CD4-positive, alpha-beta T cell treated with Interferon alpha-2 for 1 hour (primary cell): ENCODE measurements at regions not wholly inside any gene's neighbourhood (a gene's known extent, or its start where the extent isn't known, plus 50 kb on each side); places are given as distances from the start of the nearest gene placed in this dataset.
"Not testable (repeated sequence)": the region's sequence is repeated elsewhere in the genome, so short reads cannot be mapped to it uniquely, and the experiment has no call there.

Experiments
- DNase-seq, 2 donors: peaks; one replicate each; pipeline ENCODE4 v3.0.0-alpha.2; 2020 to 2022

- DNase-seq = no peak
These were observed 912.2 kb upstream of the ADGRB3 start for GRCh38 chr6:67722861-67723261.

DNA sequence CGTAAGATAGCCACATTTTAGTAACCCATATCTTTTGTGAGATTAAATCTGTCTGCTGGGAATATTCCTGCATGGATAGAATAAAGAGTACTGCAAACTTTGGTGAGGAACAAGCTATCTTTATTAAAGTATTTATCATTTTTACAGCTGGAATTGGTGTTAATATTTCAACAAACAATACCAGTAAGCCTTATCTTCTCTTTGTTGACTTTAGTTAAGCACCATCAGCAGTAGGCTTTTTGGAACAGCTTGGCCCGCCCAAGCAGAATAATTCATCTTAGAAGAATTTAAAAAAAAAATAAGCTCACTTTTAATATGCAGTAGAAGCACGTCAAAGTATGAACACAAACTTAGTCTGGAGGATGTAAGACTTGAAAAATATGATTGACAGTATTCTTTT, 917.8 kb upstream of the ADGRB3 start:
- no peak for DNase-seq

DNA sequence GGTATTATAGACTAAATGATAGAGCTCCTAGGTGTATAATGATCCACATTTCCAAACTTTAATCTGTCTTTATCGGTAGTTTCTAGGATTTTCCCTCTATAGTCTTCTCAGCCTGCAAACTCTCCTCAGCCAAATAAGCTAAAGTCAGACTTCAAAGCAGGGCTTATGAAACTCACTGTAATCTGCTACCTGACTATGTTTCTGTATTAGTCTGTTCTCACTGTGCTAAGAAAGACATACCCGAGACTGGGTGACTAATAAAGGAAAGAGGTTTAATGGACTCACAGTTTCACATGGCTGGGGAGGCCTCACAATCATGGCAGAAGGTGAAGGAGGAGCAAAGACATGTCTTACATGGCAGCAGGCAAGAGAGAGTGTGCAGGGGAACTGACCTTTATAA, 928.7 kb upstream of the ADGRB3 start:
- DNase-seq = no peak

- no peak for DNase-seq
These were observed 936.5 kb upstream of the ADGRB3 start for GRCh38 chr6:67698534-67698933.

DNA sequence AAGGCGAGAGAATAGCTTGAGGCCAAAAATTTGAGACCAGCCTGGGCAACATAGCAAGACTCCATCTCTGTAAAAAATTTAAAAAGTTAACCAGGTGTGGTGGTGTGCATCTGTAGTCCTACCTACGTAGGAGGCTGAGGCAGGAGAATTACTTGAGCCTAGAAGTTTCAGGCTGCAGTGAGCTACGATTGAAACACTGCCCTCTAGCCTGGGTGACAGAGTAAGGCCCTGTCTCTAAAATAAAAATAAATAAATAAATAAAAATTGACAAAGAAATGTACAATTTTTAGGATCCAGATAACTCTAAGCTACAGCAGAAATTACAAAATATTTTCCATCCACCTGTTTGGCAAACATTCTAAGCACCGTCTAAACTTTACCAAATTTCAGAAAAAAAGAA, 941.0 kb upstream of the ADGRB3 start:
- DNase-seq = no peak

DNA sequence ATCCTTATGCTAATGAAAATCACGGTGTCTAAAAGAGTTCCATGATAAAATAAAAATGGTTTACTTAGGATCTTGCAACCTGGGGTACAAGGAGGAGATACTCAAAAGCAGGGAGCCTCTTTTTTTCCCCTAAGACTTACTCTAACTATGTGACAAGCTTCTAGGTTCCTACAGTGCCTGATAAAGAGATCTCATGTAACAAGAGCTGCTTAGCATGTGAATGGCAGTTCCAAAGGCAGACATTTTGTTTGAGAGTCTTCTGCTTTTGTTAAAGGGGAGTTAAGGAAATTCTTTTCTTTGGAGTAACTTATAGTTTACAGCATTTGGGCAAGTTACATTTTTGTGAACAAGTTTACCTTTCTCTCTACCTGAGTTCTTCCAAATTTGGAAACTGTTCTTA, 945.8 kb upstream of the ADGRB3 start:
- DNase-seq = no peak

GRCh38 chr6:67687396-67687795, 947.7 kb upstream of the ADGRB3 start:
- DNase-seq = no peak

DNA sequence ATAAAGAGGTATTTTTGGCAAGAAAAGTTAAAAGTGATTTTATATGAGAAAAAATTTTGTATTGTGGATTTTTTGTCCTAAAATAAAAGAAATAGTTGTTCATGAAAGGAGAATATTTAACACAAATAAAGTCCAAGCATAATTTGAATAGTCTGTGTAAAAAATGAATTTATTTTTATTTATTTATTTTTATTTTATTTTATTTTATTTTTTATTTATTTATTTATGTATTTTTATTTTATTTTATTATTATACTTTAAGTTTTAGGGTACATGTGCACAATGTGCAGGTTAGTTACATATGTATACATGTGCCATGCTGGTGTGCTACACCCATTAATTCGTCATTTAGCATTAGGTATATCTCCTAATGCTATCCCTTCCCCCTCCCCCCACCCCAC, 948.9 kb upstream of the ADGRB3 start:
- DNase-seq = not testable (repeated sequence)

DNA sequence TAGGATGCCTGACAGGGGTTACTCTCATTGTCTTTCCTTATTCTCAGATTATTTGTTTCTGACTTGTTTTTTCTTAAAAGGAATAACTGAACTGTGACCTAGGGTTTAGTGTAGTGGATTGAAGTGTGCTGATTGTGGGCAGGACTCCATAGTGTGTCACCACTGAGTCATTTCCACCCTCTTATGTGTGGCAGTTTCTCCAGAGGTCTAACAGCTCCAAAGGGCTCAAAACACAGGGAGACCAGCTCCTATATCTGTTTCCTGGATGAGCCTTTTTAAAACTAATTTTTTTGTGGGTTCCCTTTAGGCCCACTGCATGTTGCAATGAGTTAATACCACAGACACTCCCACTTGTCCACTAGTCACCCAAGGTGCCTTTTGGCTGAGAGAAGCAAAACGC, 951.1 kb upstream of the ADGRB3 start:
- no peak for DNase-seq

- DNase-seq = no peak
These were observed 954.7 kb upstream of the ADGRB3 start for GRCh38 chr6:67680297-67680932.

DNA sequence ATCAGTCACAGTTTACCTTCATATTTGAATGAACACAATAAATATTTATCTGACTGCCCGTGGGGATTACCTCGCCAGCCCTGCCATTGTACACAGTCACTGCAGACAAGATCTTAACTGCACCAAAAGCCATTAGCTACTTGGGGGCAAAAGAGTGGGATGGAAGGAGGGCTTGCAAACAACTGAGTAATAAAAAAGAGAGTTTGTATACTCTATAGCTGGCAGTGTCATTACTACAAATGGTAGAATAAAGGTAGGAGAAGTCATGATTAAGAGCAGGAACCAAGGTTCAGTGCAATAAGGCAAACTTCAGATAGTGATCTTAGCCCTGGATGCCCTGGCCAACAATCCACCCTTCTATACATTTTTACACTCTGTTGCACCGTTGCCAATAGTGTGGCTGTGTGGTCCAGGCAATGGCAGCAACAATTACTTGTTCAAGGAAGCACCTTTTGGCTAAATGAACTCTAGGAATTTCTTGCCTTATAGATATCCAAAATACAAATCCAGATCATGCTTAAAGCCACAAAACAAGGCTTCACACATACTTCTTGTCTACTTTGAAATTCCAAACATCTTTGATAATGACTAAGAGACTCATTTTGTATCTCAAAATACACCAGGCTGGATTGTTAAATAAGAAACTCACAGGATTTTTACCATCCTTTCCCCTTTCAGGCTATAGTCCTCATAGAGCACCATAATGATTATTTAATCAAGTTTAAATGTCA, 955.4 kb upstream of the ADGRB3 start:
- DNase-seq = no peak

GRCh38 chr6:67676892-67677291, 958.2 kb upstream of the ADGRB3 start:
- DNase-seq = no peak

DNA sequence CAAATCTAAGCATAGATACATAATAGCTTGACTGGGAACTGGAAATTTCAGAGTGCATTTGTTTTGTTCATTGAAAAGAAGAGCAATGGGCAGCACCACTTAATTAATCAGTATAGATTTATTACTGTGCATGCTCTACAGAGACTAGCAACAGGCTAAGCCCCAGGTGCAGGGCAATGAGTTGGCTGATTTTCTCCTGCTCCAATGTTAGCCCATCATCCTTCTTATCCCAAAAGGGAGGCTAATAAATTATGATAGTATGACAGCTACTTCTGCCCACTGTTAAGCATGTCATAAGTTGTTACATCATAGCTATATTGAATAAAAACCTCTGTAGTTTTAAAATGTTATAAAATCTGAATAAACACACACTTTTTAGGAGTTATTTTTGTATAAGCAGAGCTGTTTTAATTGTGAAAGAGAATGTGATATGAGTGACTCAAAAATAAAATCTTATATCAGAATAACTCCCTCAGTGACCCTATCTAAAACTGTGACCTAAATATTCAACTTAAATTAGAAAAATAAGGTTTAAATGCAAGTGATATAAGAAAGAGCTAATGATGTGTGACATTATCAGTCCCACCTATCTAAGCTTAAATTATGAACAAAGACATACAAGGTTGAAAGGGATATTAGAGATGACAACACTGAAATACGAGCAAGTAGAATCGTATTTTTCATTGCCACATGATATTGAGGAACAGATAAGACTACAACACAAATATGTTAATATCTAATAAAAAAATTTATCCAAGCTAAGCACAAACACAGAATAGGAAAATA, 967.3 kb upstream of the ADGRB3 start:
- DNase-seq = no peak

GRCh38 chr6:67666177-67666964, 968.7 kb upstream of the ADGRB3 start:
- DNase-seq = no peak

GRCh38 chr6:67664942-67665341, 970.1 kb upstream of the ADGRB3 start:
- DNase-seq = no peak

GRCh38 chr6:67663105-67663895, 971.8 kb upstream of the ADGRB3 start:
- DNase-seq = no peak

DNA sequence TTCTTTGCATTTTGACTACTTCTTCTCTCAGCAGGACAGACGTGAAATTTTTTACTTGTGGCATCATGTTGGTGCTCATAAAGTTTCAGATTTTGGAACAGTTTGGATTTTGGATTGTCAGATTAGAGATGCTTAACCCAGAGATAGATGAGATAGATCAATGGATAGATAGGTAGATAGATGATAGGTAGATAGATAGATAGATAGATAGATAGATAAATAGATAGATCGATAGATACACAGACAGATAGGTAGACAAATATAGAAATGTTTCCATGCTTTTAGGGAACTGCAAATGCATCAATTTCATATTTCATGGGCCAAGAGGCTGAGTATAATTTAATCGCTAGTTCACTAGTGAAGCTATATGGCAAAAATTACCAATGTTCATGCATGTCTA, 981.5 kb upstream of the ADGRB3 start:
- no peak for DNase-seq

GRCh38 chr6:67646550-67646949, 988.5 kb upstream of the ADGRB3 start:
- no peak for DNase-seq

DNA sequence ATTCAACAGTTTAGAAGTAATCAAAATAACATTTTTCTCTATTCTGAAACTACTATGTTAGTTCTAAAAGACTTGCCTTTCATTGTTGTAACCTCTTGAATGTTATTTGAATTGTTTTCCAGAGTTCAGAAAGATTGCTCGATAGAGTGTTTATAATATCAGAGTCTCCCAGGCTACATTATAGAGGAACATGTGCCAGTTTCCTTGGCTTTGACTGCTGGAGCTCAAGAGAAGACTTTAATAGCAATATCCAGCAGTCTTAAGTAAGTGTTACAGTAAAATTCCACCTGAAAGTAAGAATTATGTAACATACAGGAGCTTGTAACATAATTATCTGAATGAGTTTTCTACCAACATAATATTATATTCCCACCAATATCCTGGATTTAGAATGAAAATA, 991.8 kb upstream of the ADGRB3 start:
- no peak for DNase-seq

DNA sequence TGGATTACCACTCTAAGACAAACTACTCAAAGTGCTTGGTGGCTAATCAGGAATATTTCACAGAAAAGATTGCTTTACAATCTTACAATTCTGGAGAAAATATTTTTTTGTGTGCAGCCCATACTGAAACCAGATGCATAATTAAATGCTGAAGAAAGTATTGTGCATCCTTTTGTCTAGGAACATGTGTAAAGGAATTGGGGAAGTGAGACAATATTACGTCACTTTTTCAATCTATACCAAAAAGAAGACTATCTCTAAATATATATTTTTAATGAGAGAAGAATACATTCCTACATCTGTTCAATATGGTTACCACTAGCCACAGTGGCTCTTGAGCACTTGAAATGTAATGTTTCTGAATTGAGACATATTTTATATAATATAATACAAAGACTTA, 992.5 kb upstream of the ADGRB3 start:
- DNase-seq = no peak

DNA sequence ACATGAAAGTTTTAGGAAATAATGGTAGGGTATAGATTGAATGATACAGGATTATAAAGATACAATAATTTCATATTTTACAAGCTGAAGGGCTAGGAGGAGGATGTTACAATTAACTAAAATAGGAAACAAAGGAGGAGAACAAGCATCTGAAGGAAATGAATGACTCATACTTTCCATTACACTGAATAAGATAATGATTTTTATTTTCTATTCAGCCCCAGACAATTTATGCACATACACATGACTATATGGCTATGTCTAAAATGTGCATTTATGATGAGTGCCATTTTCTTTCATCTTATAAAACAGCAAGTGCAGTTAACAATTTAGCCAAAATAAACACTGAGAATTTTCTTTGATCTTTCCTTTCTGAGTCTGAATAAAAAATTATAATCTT, 994.6 kb upstream of the ADGRB3 start:
- DNase-seq = no peak

GRCh38 chr6:67639161-67639560, 995.9 kb upstream of the ADGRB3 start:
- DNase-seq = no peak
